Epithelial cell of proximal tubule (primary cell): ENCODE measurements at regions not wholly inside any gene's neighbourhood (a gene's known extent, or its start where the extent isn't known, plus 50 kb on each side); places are given as distances from the start of the nearest gene placed in this dataset.

ENCODE experiments used
- DNase-seq: peaks from one replicate; pipeline ENCODE4 v3.0.0-alpha.2; 2011; ENCODE audit warnings: low read depth
- H3K4me3 ChIP-seq: 2 replicates; pipeline ENCODE4 v1.5.1; 2011; ENCODE audit warnings: low read depth, mild to moderate bottlenecking, low read length
- CTCF ChIP-seq: conservative IDR thresholded peaks from 2 replicates; pipeline ENCODE4 v1.5.1; 2012; ENCODE audit warnings: low read depth, mild to moderate bottlenecking, low read length

GRCh38 chr3:22938739-22939138, 264.4 kb upstream of the UBE2E2 start:
- H3K4me3 ChIP-seq: no peak overlapping the region
- no peak for DNase-seq
- no peak for TF ChIP-seq CTCF

- no peak for DNase-seq
- TF ChIP-seq CTCF: no peak
- no peak overlapping the region for H3K4me3 ChIP-seq
Observed at GRCh38 chr3:22939349-22939748, 263.8 kb upstream of the UBE2E2 start.

GRCh38 chr3:22940285-22940684, 262.8 kb upstream of the UBE2E2 start:
- no peak for DNase-seq
- H3K4me3 ChIP-seq: no peak overlapping the region

GRCh38 chr3:22942981-22943380, 260.1 kb upstream of the UBE2E2 start:
- H3K4me3 ChIP-seq: no peak overlapping the region
- no peak for DNase-seq
- no peak for TF ChIP-seq CTCF

More at GRCh38 chr3:22940285-22940684, 262.8 kb upstream of the UBE2E2 start:
- no peak for TF ChIP-seq CTCF

- DNase-seq: no peak
- no peak overlapping the region for H3K4me3 ChIP-seq
- TF ChIP-seq CTCF: no peak
Observed at GRCh38 chr3:22947851-22948250, 255.3 kb upstream of the UBE2E2 start.

- peak; percentile 7 for DNase-seq
- no peak for TF ChIP-seq CTCF
- no peak overlapping the region for H3K4me3 ChIP-seq
Observed at GRCh38 chr3:22951910-22952309, 251.2 kb upstream of the UBE2E2 start.

- TF ChIP-seq CTCF: no peak
- H3K4me3 ChIP-seq: no peak overlapping the region
- no peak for DNase-seq
Observed at GRCh38 chr3:22952860-22953259, 250.3 kb upstream of the UBE2E2 start.
